ENCODE measurements at regions not wholly inside any gene's neighbourhood (a gene's known extent, or its start where the extent isn't known, plus 50 kb on each side); places are given as distances from the start of the nearest gene placed in this dataset.

DNA sequence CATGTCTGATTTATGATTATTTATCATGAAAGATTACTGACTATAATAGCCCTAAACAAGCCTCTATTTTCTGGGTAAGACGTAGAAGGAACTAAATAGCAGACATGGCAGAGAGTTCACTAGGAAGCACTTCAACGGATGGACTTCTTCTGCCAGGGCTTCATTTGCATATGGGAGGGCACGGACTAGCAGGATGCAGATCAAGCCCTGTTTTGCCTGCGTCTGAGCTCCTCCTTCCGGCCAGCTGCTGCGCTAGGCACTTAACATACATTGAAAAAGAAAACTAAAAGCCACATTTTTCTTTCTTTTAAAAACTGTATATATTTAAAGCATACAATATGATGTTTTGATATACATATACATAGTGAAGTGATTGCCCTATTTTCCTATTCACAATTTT lies 340.0 kb upstream of the MEX3C start:
- Histone ChIP-seq H3K27ac (ENCODE audit: low read depth, low read length) (no peak overlapping the region), H3K27me3 (ENCODE audit: control insufficient read depth in 2 of 2, insufficient read depth in 2 of 2, low read length in 2 of 2) (no peaks in the 10 kb centered on the region), H3K9me3 (ENCODE audit: control insufficient read depth in 2 of 3, low read length in 3 of 3) (no peaks in the 10 kb centered on the region), H3K4me3 (ENCODE audit: low read length) (no peak overlapping the region), H3K36me3 (ENCODE audit: control insufficient read depth in 2 of 3, insufficient read depth in 3 of 3, low read length in 3 of 3) (no peaks in the 10 kb centered on the region), H3K4me1 (ENCODE audit: control insufficient read depth in 2 of 2, insufficient read depth in 2 of 2, low read length in 2 of 2) (no peaks in the 10 kb centered on the region)
- POLR2A ChIA-PET = no interaction called here
- CTCF ChIA-PET = no interaction called here
- Mint-ChIP-seq H3K27me3 (peaks cover 0 to 35% (median 12%) of the 10 kb centered on the region in 5 donors), H3K36me3 (no peaks in the 10 kb centered on the region), H3K4me1 (no peaks in the 10 kb centered on the region), H3K9me3 (peaks cover 0 to 4% (median 2%) of the 10 kb centered on the region in 11 donors), H3K4me3 (no peak overlapping the region), H3K27ac (no peak overlapping the region)
- intact Hi-C loops (cut with micrococcal nuclease) = no loop called here
- no peak for ATAC-seq
- DNase-seq = no peak

DNA sequence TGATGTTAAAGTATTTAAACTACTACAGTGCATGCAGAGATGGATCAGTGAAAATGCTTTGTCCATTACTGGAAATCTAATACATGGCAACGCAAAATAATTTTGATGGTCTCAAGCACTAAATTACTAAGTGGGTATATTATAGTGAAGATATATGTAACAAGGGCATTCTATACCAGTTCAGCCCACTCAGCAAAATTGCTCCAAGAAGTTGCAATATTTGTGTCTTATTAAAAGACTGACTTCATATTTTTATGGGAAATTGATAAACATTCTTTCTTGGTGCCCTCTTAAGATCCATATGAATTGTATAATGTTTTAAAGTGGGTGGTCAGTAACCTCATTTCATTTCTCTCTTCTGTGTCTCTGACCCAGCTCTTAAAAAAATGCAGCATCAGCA lies 343.1 kb upstream of the MEX3C start:
- POLR2A ChIA-PET = no interaction called here
- H3K27me3 ChIP-seq (ENCODE audit: control insufficient read depth in 2 of 2, insufficient read depth in 2 of 2, low read length in 2 of 2) = no peaks in the 10 kb centered on the region
- H3K27ac Mint-ChIP-seq = no peak overlapping the region
- H3K4me3 ChIP-seq (ENCODE audit: low read length) = no peak overlapping the region
- no peak overlapping the region for H3K27ac ChIP-seq (ENCODE audit: low read depth, low read length)
- H3K4me3 Mint-ChIP-seq = no peak overlapping the region
- intact Hi-C loops (cut with micrococcal nuclease) = no loop called here
- CTCF ChIA-PET = no interaction called here
- H3K36me3 ChIP-seq (ENCODE audit: control insufficient read depth in 2 of 3, insufficient read depth in 3 of 3, low read length in 3 of 3) = no peaks in the 10 kb centered on the region
- no peaks in the 10 kb centered on the region for H3K4me1 ChIP-seq (ENCODE audit: control insufficient read depth in 2 of 2, insufficient read depth in 2 of 2, low read length in 2 of 2)
- no peaks in the 10 kb centered on the region for H3K9me3 ChIP-seq (ENCODE audit: control insufficient read depth in 2 of 3, low read length in 3 of 3)
- H3K27me3 Mint-ChIP-seq = peaks cover 0 to 17% (median 12%) of the 10 kb centered on the region in 5 donors
- ATAC-seq = no peak
- DNase-seq = no peak
- H3K36me3 Mint-ChIP-seq = no peaks in the 10 kb centered on the region
- no peaks in the 10 kb centered on the region for H3K4me1 Mint-ChIP-seq
- H3K9me3 Mint-ChIP-seq = peaks cover 0 to 2% (median 0%) of the 10 kb centered on the region in 11 donors

DNA sequence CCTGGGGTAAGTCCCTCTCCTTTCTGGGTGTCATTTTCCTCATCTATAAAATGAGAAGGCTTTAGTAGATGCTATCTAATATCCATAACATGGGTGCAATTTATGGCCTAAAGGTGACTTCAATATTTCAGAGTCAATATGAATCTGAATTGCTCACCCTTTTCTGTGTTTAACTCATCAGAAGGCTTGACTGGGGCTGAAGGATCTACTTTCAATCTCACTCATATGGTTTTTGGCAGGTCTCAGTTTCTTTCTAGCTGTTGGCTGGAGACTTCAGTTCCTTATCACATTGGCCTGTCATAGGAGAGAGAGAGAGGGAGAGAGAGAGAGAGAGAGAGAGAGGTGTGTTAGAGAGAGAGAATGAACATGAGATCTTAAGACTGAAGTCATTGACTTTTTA lies 343.7 kb upstream of the MEX3C start:
- CTCF ChIA-PET = no interaction called here
- H3K27me3 Mint-ChIP-seq = peaks cover 0 to 15% (median 12%) of the 10 kb centered on the region in 5 donors

DNA sequence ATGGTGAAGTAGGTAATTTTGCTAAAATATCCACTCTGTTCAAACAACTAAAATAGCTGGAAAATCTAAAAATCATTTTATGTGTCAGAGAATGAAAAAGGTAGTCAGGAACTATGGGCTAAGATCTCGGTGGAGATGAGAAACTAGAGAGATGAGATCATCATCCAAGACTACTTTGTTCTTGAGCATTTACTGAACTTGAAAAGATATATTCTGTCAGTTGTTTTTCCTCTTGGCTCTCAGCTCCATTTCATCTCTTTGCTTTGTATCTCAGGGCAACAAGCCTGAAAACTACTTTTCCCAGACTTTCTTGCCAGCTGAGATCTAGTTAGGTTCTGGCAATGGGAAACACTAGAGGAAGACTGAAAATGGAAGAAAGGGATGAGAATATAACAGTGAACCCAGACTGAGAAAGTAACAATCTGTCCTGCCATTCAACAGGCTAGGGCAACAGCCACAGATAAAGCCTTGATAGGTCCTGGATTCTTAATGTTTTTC lies 346.2 kb upstream of the MEX3C start:
- H3K4me1 ChIP-seq (ENCODE audit: control insufficient read depth in 2 of 2, insufficient read depth in 2 of 2, low read length in 2 of 2) = no peaks in the 10 kb centered on the region
- DNase-seq (no peak), ATAC-seq (no peak)
- H3K9me3 ChIP-seq (ENCODE audit: control insufficient read depth in 2 of 3, low read length in 3 of 3) = no peaks in the 10 kb centered on the region
- Mint-ChIP-seq H3K9me3 (peaks cover 0 to 2% (median 0%) of the 10 kb centered on the region in 11 donors), H3K4me3 (no peak overlapping the region), H3K4me1 (no peaks in the 10 kb centered on the region), H3K36me3 (no peaks in the 10 kb centered on the region), H3K27ac (no peak overlapping the region), H3K27me3 (peaks cover 0 to 13% (median 11%) of the 10 kb centered on the region in 5 donors)
- H3K4me3 ChIP-seq (ENCODE audit: low read length) = no peak overlapping the region
- ChIA-PET CTCF (no interaction called here), POLR2A (no interaction called here)
- H3K27ac ChIP-seq (ENCODE audit: low read depth, low read length) = no peak overlapping the region
- no peaks in the 10 kb centered on the region for H3K27me3 ChIP-seq (ENCODE audit: control insufficient read depth in 2 of 2, insufficient read depth in 2 of 2, low read length in 2 of 2)
- intact Hi-C loops (cut with micrococcal nuclease) = no loop called here
- H3K36me3 ChIP-seq (ENCODE audit: control insufficient read depth in 2 of 3, insufficient read depth in 3 of 3, low read length in 3 of 3) = no peaks in the 10 kb centered on the region

More for the DNA sequence above, 343.7 kb upstream of the MEX3C start:
- Histone ChIP-seq H3K9me3 (ENCODE audit: control insufficient read depth in 2 of 3, low read length in 3 of 3) (no peaks in the 10 kb centered on the region), H3K4me3 (ENCODE audit: low read length) (no peak overlapping the region), H3K27ac (ENCODE audit: low read depth, low read length) (no peak overlapping the region), H3K4me1 (ENCODE audit: control insufficient read depth in 2 of 2, insufficient read depth in 2 of 2, low read length in 2 of 2) (no peaks in the 10 kb centered on the region), H3K27me3 (ENCODE audit: control insufficient read depth in 2 of 2, insufficient read depth in 2 of 2, low read length in 2 of 2) (no peaks in the 10 kb centered on the region), H3K36me3 (ENCODE audit: control insufficient read depth in 2 of 3, insufficient read depth in 3 of 3, low read length in 3 of 3) (no peaks in the 10 kb centered on the region)
- H3K36me3 Mint-ChIP-seq = no peaks in the 10 kb centered on the region
- H3K27ac Mint-ChIP-seq = no peak overlapping the region
- POLR2A ChIA-PET = no interaction called here
- H3K4me1 Mint-ChIP-seq = no peaks in the 10 kb centered on the region
- peaks cover 0 to 2% (median 0%) of the 10 kb centered on the region in 11 donors for H3K9me3 Mint-ChIP-seq
- intact Hi-C loops (cut with micrococcal nuclease) = no loop called here
- ATAC-seq (no peak), DNase-seq (no peak)
- H3K4me3 Mint-ChIP-seq = no peak overlapping the region

DNA sequence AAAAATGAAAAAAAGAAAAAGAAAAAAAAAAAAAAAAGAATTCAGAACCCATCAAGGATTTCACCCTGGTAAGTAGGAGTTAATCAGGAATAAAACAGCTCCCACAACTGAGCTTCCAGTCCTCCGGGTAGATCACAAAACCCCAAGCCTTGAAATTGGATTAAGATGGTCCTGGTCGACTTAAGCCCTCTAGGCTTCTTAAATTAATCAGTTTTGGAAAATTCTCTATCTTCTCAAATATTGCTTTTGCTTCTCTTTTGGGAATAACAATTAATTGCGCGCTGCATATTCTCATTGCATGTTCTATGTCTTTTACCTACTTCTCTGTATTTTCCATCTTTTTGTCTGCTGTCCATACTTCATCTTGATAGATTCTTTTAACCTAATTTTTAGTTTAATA lies 348.0 kb upstream of the MEX3C start:
- Histone ChIP-seq H3K4me3 (ENCODE audit: low read length) (no peak overlapping the region), H3K27me3 (ENCODE audit: control insufficient read depth in 2 of 2, insufficient read depth in 2 of 2, low read length in 2 of 2) (no peaks in the 10 kb centered on the region), H3K4me1 (ENCODE audit: control insufficient read depth in 2 of 2, insufficient read depth in 2 of 2, low read length in 2 of 2) (no peaks in the 10 kb centered on the region), H3K9me3 (ENCODE audit: control insufficient read depth in 2 of 3, low read length in 3 of 3) (no peaks in the 10 kb centered on the region), H3K27ac (ENCODE audit: low read depth, low read length) (no peak overlapping the region), H3K36me3 (ENCODE audit: control insufficient read depth in 2 of 3, insufficient read depth in 3 of 3, low read length in 3 of 3) (no peaks in the 10 kb centered on the region)
- no peaks in the 10 kb centered on the region for H3K36me3 Mint-ChIP-seq
- no peak for ATAC-seq
- H3K4me3 Mint-ChIP-seq = no peak overlapping the region
- intact Hi-C loops (cut with micrococcal nuclease) = no loop called here
- no peak for DNase-seq
- H3K4me1 Mint-ChIP-seq = no peaks in the 10 kb centered on the region
- H3K27me3 Mint-ChIP-seq = peaks cover 0 to 11% (median 4%) of the 10 kb centered on the region in 5 donors
- POLR2A ChIA-PET = no interaction called here
- H3K9me3 Mint-ChIP-seq = peaks cover 0 to 2% (median 0%) of the 10 kb centered on the region in 11 donors
- H3K27ac Mint-ChIP-seq = no peak overlapping the region
- CTCF ChIA-PET = no interaction called here

DNA sequence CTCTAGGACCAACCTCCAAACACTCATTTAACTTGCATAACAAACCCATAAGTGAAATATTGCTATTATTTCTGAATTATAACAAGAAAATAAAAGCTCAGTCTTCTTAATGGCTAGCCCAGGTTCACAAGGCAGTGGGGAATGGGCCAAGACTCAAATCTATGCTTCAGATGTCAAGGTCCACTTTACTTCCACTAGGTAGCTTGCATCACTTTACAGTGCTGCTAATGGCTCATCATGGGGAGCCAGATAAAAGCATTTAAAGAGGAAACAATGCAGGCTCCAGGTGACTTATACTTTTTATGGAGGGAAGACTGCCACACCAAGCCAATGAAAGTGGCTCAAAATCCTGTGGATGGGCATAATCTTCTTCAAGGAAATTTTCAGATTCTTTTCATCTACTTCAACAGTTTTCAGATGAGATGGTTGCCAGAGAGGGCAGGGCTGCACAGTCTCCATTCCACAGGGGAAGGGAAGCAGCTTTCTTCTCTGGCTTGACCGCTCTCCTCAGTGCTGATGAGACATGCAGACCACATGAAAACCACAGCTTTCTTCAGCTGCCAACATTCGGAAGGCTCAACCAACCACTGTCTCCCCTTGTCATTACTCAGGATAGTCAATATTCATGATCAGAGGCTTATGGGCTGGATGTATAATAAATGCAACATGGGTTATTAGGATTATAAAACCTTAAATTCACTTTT lies 361.9 kb upstream of the MEX3C start:
- H3K27me3 ChIP-seq (ENCODE audit: control insufficient read depth in 2 of 2, insufficient read depth in 2 of 2, low read length in 2 of 2) = no peaks in the 10 kb centered on the region
- Mint-ChIP-seq H3K36me3 (peaks cover 0 to under 1% (median 0%) of the 10 kb centered on the region in 5 donors), H3K4me3 (no peak overlapping the region), H3K9me3 (peaks cover 0 to 12% (median 3%) of the 10 kb centered on the region in 11 donors), H3K27ac (no peak overlapping the region), H3K4me1 (peaks cover 0 to 1% (median 0%) of the 10 kb centered on the region in 7 donors), H3K27me3 (peaks cover 0 to 37% (median 26%) of the 10 kb centered on the region in 5 donors)
- no peaks in the 10 kb centered on the region for H3K9me3 ChIP-seq (ENCODE audit: control insufficient read depth in 2 of 3, low read length in 3 of 3)
- POLR2A ChIA-PET = no interaction called here
- no peak for ATAC-seq
- no peaks in the 10 kb centered on the region for H3K36me3 ChIP-seq (ENCODE audit: control insufficient read depth in 2 of 3, insufficient read depth in 3 of 3, low read length in 3 of 3)
- intact Hi-C loops (cut with micrococcal nuclease) = no loop called here
- no peaks in the 10 kb centered on the region for H3K4me1 ChIP-seq (ENCODE audit: control insufficient read depth in 2 of 2, insufficient read depth in 2 of 2, low read length in 2 of 2)
- no peak overlapping the region for H3K4me3 ChIP-seq (ENCODE audit: low read length)
- no peak overlapping the region for H3K27ac ChIP-seq (ENCODE audit: low read depth, low read length)
- no peak for DNase-seq
- CTCF ChIA-PET = no interaction called here

DNA sequence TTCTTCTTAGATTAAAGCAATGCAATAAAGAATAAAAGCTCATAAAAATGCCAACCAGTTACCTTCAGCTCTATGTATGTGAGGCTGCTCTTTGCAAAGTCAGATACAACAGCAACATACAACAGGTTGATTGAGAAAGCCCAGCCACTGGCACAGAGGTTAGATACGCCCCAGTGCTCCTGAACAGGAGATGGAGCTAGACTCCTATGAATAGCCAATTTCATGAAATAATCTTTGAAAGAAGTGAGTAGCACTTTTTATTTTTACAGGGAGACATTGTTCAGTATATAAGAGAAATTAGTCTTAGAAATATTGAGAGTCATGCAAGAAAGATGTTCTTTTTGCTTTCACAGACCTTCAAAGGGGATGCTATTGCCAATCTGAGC lies 362.4 kb upstream of the MEX3C start:
- Mint-ChIP-seq H3K4me1 (peaks cover 0 to 1% (median 0%) of the 10 kb centered on the region in 7 donors), H3K27me3 (peaks cover 0 to 38% (median 29%) of the 10 kb centered on the region in 5 donors), H3K9me3 (peaks cover 0 to 8% (median 3%) of the 10 kb centered on the region in 11 donors), H3K4me3 (no peak overlapping the region), H3K36me3 (no peaks in the 10 kb centered on the region), H3K27ac (no peak overlapping the region)
- ATAC-seq = no peak
- POLR2A ChIA-PET = no interaction called here
- intact Hi-C loops (cut with micrococcal nuclease) = no loop called here
- H3K9me3 ChIP-seq (ENCODE audit: control insufficient read depth in 2 of 3, low read length in 3 of 3) = no peaks in the 10 kb centered on the region
- H3K27me3 ChIP-seq (ENCODE audit: control insufficient read depth in 2 of 2, insufficient read depth in 2 of 2, low read length in 2 of 2) = no peaks in the 10 kb centered on the region
- no peaks in the 10 kb centered on the region for H3K4me1 ChIP-seq (ENCODE audit: control insufficient read depth in 2 of 2, insufficient read depth in 2 of 2, low read length in 2 of 2)
- CTCF ChIA-PET = no interaction called here
- DNase-seq = no peak
- H3K27ac ChIP-seq (ENCODE audit: low read depth, low read length) = no peak overlapping the region
- no peak overlapping the region for H3K4me3 ChIP-seq (ENCODE audit: low read length)
- H3K36me3 ChIP-seq (ENCODE audit: control insufficient read depth in 2 of 3, insufficient read depth in 3 of 3, low read length in 3 of 3) = no peaks in the 10 kb centered on the region
